GM23338 (cell line): ENCODE measurements at regions not wholly inside any gene's neighbourhood (a gene's known extent, or its start where the extent isn't known, plus 50 kb on each side); places are given as distances from the start of the nearest gene placed in this dataset.

Source experiments
- ATAC-seq: fragments of 200-7000 bp; cut with Tn5 transposase; 3 replicates; pipeline ENCODE4 v1.9.1; 2020
- DNase-seq: peaks from one replicate; pipeline ENCODE4 v3.0.0-alpha.2; 2015; ENCODE audit warnings: low spot score
- H2AFZ ChIP-seq: fragments of 200-600 bp; sonication (generic); 2 replicates; pipeline ENCODE4 v1.8.0; 2016; ENCODE audit warnings: antibody characterized with exemption, mild to moderate bottlenecking, moderate library complexity
- H3F3A ChIP-seq: fragments of 200-600 bp; sonication (generic); replicated peaks from 2 replicates; pipeline ENCODE4 v1.8.0; 2017; ENCODE audit warnings: antibody characterized with exemption, mixed run types, low read depth
- H3K27ac ChIP-seq: fragments of 200-600 bp; sonication (generic); 2 replicates; pipeline ENCODE4 v1.6.1; 2016; ENCODE audit warnings: low read depth
- H3K27me3 ChIP-seq: fragments of 200-600 bp; sonication (generic); 2 replicates; pipeline ENCODE4 v1.8.0; 2016; ENCODE audit warnings: mild to moderate bottlenecking, mixed run types, moderate library complexity; ENCODE audit not compliant: insufficient read depth
- H3K36me3 ChIP-seq: fragments of 200-600 bp; sonication (generic); 2 replicates; pipeline ENCODE4 v1.8.0; 2016; ENCODE audit warnings: mild to moderate bottlenecking; ENCODE audit not compliant: insufficient read depth
- H3K4me1 ChIP-seq: fragments of 200-600 bp; sonication (generic); 2 replicates; pipeline ENCODE4 v1.8.0; 2016; ENCODE audit warnings: mild to moderate bottlenecking, moderate library complexity; ENCODE audit not compliant: insufficient read depth
- H3K4me2 ChIP-seq: fragments of 200-600 bp; sonication (generic); 2 replicates; pipeline ENCODE4 v1.7.1; 2017; ENCODE audit warnings: mixed run types
- H3K4me3 ChIP-seq: fragments of 200-600 bp; sonication (generic); 2 replicates; pipeline ENCODE4 v1.6.1; 2016; ENCODE audit warnings: mixed run types
- H3K79me2 ChIP-seq: fragments of 200-600 bp; sonication (generic); replicated peaks from 2 replicates; pipeline ENCODE4 v1.8.0; 2017; ENCODE audit warnings: mild to moderate bottlenecking; ENCODE audit not compliant: insufficient read depth
- H3K9me2 ChIP-seq: fragments of 200-600 bp; sonication (generic); 2 replicates; pipeline ENCODE4 v1.8.0; 2017; ENCODE audit not compliant: insufficient read depth
- H4K20me1 ChIP-seq: fragments of 200-600 bp; sonication (generic); replicated peaks from 2 replicates; pipeline ENCODE4 v1.8.0; 2017; ENCODE audit warnings: mild to moderate bottlenecking; ENCODE audit not compliant: insufficient read depth
- H3K27ac Mint-ChIP-seq: 2 replicates; pipeline ENCODE4 v1.8.0; 2020; ENCODE audit warnings: inconsistent platforms, mild to moderate bottlenecking, moderate library complexity, mixed read lengths
- H3K27me3 Mint-ChIP-seq: 3 replicates; pipeline ENCODE4 v1.8.0; 2022; ENCODE audit warnings: low read depth, mild to moderate bottlenecking, moderate library complexity, mixed read lengths, inconsistent platforms; ENCODE audit not compliant: insufficient read depth, poor library complexity
- H3K36me3 Mint-ChIP-seq: 3 replicates; pipeline ENCODE4 v1.8.0; 2021; ENCODE audit warnings: low read depth, mild to moderate bottlenecking, inconsistent platforms, moderate library complexity, mixed read lengths
- H3K4me1 Mint-ChIP-seq: 3 replicates; pipeline ENCODE4 v1.8.0; 2020; ENCODE audit warnings: mild to moderate bottlenecking, inconsistent platforms, mixed read lengths
- H3K4me3 Mint-ChIP-seq: 3 replicates; pipeline ENCODE4 v1.8.0; 2021; ENCODE audit warnings: moderate library complexity, mild to moderate bottlenecking, inconsistent platforms, mixed read lengths
- H3K9me3 Mint-ChIP-seq: 3 replicates; pipeline ENCODE4 v1.8.0; 2020; ENCODE audit warnings: moderate library complexity, mild to moderate bottlenecking, inconsistent platforms, mixed read lengths
- CREB1 ChIP-seq: fragments of 250-450 bp; sonication (Bioruptor Pico); IDR thresholded peaks from 2 replicates; pipeline ENCODE4 v1.5.0; 2020; ENCODE audit warnings: low read depth, mild to moderate bottlenecking, moderate library complexity
- EZH2 ChIP-seq: fragments of 200-600 bp; sonication (generic); IDR thresholded peaks from one replicate; pipeline ENCODE4 v1.8.0; 2017; ENCODE audit warnings: antibody characterized with exemption, mild to moderate bottlenecking, low read depth; ENCODE audit not compliant: unreplicated experiment
- EZH2phosphoT487 ChIP-seq: fragments of 200-600 bp; sonication (generic); IDR thresholded peaks from one replicate; pipeline ENCODE4 v1.8.1; 2018; ENCODE audit warnings: antibody characterized with exemption; ENCODE audit not compliant: unreplicated experiment
- POLR2AphosphoS5 ChIP-seq: IDR thresholded peaks from 2 replicates; pipeline ENCODE4 v1.6.1; 2016; ENCODE audit warnings: antibody characterized with exemption, low read depth
- TF ChIP-seq, protein P1 (sequence below): fragments of 250-450 bp; sonication (Bioruptor Pico); IDR thresholded peaks from 2 replicates; pipeline ENCODE4 v1.5.0; 2020; ENCODE audit warnings: mild to moderate bottlenecking, moderate library complexity
- TF ChIP-seq, protein P2 (sequence below): IDR thresholded peaks from 2 replicates; pipeline ENCODE4 v1.6.1; 2016; ENCODE audit warnings: antibody characterized with exemption
- TF ChIP-seq, protein P3 (sequence below): IDR thresholded peaks from one replicate; pipeline ENCODE4 v1.6.1; 2018; ENCODE audit warnings: antibody characterized with exemption; ENCODE audit not compliant: unreplicated experiment

DNA sequence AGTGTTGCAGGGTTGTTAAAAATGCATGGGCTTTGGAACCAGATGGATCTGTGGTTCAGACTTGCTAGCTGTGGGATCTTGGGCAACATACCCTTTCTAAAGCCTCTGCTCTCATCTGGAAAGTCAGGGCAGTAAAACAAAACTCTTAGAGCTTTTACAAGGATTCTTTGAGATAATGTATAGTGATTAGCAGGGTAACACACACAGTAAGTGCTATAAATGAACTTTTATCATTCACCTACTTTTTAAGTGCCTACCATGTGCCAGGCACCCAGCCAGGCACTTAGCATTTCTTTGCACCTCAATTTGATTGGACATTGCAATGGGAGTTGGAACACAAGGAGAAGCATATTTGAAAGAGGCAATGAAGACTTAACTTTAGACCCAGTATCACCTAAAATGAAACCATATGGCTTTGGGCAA lies 208.6 kb upstream of the PAPPA start (continued):
- TF ChIP-seq POLR2AphosphoS5, result no peak
- TF ChIP-seq, protein P1, sequence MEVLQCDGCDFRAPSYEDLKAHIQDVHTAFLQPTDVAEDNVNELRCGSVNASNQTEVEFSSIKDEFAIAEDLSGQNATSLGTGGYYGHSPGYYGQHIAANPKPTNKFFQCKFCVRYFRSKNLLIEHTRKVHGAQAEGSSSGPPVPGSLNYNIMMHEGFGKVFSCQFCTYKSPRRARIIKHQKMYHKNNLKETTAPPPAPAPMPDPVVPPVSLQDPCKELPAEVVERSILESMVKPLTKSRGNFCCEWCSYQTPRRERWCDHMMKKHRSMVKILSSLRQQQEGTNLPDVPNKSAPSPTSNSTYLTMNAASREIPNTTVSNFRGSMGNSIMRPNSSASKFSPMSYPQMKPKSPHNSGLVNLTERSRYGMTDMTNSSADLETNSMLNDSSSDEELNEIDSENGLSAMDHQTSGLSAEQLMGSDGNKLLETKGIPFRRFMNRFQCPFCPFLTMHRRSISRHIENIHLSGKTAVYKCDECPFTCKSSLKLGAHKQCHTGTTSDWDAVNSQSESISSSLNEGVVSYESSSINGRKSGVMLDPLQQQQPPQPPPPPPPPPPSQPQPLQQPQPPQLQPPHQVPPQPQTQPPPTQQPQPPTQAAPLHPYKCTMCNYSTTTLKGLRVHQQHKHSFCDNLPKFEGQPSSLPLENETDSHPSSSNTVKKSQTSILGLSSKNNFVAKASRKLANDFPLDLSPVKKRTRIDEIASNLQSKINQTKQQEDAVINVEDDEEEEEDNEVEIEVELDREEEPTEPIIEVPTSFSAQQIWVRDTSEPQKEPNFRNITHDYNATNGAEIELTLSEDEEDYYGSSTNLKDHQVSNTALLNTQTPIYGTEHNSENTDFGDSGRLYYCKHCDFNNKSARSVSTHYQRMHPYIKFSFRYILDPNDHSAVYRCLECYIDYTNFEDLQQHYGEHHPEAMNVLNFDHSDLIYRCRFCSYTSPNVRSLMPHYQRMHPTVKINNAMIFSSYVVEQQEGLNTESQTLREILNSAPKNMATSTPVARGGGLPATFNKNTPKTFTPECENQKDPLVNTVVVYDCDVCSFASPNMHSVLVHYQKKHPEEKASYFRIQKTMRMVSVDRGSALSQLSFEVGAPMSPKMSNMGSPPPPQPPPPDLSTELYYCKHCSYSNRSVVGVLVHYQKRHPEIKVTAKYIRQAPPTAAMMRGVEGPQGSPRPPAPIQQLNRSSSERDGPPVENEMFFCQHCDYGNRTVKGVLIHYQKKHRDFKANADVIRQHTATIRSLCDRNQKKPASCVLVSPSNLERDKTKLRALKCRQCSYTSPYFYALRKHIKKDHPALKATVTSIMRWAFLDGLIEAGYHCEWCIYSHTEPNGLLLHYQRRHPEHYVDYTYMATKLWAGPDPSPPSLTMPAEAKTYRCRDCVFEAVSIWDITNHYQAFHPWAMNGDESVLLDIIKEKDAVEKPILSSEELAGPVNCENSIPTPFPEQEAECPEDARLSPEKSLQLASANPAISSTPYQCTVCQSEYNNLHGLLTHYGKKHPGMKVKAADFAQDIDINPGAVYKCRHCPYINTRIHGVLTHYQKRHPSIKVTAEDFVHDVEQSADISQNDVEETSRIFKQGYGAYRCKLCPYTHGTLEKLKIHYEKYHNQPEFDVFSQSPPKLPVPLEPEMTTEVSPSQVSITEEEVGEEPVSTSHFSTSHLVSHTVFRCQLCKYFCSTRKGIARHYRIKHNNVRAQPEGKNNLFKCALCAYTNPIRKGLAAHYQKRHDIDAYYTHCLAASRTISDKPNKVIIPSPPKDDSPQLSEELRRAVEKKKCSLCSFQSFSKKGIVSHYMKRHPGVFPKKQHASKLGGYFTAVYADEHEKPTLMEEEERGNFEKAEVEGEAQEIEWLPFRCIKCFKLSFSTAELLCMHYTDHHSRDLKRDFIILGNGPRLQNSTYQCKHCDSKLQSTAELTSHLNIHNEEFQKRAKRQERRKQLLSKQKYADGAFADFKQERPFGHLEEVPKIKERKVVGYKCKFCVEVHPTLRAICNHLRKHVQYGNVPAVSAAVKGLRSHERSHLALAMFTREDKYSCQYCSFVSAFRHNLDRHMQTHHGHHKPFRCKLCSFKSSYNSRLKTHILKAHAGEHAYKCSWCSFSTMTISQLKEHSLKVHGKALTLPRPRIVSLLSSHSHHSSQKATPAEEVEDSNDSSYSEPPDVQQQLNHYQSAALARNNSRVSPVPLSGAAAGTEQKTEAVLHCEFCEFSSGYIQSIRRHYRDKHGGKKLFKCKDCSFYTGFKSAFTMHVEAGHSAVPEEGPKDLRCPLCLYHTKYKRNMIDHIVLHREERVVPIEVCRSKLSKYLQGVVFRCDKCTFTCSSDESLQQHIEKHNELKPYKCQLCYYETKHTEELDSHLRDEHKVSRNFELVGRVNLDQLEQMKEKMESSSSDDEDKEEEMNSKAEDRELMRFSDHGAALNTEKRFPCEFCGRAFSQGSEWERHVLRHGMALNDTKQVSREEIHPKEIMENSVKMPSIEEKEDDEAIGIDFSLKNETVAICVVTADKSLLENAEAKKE (CRISPR knock-in tag), result no peak

DNA sequence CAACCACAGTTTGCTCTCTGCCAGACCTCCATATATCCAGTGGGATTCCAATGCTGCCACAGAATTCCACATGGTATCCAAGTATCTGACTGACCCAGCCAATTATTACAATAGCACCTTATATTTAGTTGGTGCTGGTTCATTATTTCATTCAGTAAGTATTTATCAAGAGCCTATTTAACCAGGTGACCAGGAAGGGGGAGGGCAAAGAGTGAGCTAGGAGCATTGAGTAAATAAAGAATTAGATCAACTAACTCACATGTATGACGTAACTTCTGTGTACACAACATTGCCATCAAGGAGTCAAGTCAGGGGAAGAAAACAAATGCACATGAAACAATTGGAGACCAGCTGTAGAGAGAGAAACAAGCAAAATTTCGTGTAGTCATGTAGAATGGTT lies 207.1 kb upstream of the PAPPA start:
- H2AFZ ChIP-seq, result no peak overlapping the region
- ATAC-seq, result no peak
- Mint-ChIP-seq H3K36me3 (no peaks in the 10 kb centered on the region), H3K27me3 (no peaks in the 10 kb centered on the region), H3K27ac (no peak overlapping the region), H3K4me1 (peaks cover 11% of the 10 kb centered on the region; the same call in 2 of the 3 replicates), H3K9me3 (no peaks in the 10 kb centered on the region), H3K4me3 (no peak overlapping the region)
- peaks cover 9% of the 10 kb centered on the region; the same call in 1 of the 2 replicates for H3K4me1 ChIP-seq
- no peak for DNase-seq
- H3K27ac ChIP-seq, result no peak overlapping the region
- no peak overlapping the region for H3K4me2 ChIP-seq
- 0 out of 2 replicates have a peak, but pooled peaks cover 9% of the 10 kb centered on the region for H3K9me2 ChIP-seq
- no peaks in the 10 kb centered on the region for H4K20me1 ChIP-seq
- H3K4me3 ChIP-seq, result no peak overlapping the region
- no peaks in the 10 kb centered on the region for H3F3A ChIP-seq
- H3K27me3 ChIP-seq, result no peaks in the 10 kb centered on the region
- H3K79me2 ChIP-seq, result no peaks in the 10 kb centered on the region
- H3K36me3 ChIP-seq, result no peaks in the 10 kb centered on the region
- TF ChIP-seq, protein P2, sequence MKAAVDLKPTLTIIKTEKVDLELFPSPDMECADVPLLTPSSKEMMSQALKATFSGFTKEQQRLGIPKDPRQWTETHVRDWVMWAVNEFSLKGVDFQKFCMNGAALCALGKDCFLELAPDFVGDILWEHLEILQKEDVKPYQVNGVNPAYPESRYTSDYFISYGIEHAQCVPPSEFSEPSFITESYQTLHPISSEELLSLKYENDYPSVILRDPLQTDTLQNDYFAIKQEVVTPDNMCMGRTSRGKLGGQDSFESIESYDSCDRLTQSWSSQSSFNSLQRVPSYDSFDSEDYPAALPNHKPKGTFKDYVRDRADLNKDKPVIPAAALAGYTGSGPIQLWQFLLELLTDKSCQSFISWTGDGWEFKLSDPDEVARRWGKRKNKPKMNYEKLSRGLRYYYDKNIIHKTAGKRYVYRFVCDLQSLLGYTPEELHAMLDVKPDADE, result no peak
- TF ChIP-seq CREB1 (CRISPR knock-in tag) (no peak), EZH2phosphoT487 (no peak), POLR2AphosphoS5 (no peak), EZH2 (no peak)
- TF ChIP-seq, protein P3, sequence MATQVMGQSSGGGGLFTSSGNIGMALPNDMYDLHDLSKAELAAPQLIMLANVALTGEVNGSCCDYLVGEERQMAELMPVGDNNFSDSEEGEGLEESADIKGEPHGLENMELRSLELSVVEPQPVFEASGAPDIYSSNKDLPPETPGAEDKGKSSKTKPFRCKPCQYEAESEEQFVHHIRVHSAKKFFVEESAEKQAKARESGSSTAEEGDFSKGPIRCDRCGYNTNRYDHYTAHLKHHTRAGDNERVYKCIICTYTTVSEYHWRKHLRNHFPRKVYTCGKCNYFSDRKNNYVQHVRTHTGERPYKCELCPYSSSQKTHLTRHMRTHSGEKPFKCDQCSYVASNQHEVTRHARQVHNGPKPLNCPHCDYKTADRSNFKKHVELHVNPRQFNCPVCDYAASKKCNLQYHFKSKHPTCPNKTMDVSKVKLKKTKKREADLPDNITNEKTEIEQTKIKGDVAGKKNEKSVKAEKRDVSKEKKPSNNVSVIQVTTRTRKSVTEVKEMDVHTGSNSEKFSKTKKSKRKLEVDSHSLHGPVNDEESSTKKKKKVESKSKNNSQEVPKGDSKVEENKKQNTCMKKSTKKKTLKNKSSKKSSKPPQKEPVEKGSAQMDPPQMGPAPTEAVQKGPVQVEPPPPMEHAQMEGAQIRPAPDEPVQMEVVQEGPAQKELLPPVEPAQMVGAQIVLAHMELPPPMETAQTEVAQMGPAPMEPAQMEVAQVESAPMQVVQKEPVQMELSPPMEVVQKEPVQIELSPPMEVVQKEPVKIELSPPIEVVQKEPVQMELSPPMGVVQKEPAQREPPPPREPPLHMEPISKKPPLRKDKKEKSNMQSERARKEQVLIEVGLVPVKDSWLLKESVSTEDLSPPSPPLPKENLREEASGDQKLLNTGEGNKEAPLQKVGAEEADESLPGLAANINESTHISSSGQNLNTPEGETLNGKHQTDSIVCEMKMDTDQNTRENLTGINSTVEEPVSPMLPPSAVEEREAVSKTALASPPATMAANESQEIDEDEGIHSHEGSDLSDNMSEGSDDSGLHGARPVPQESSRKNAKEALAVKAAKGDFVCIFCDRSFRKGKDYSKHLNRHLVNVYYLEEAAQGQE, result no peak
